ENCODE measurements at regions not wholly inside any gene's neighbourhood (a gene's known extent, or its start where the extent isn't known, plus 50 kb on each side); places are given as distances from the start of the nearest gene placed in this dataset.
"Not testable (repeated sequence)": the region's sequence is repeated elsewhere in the genome, so short reads cannot be mapped to it uniquely, and the experiment has no call there.

- no peak for DNase-seq
These were observed 172.3 kb upstream of the SOX6 start for GRCh38 chr11:16528639-16529038.

- no peak for DNase-seq
These were observed 171.3 kb upstream of the SOX6 start for GRCh38 chr11:16527525-16528246.

GRCh38 chr11:16526947-16527346 is 170.6 kb upstream of the SOX6 start:
- DNase-seq, result no peak

GRCh38 chr11:16520713-16521112 is 164.4 kb upstream of the SOX6 start:
- not testable (repeated sequence) for DNase-seq

GRCh38 chr11:16512899-16513241 is 156.5 kb upstream of the SOX6 start:
- DNase-seq, result no peak

- no peak for DNase-seq
These were observed 156.0 kb upstream of the SOX6 start for GRCh38 chr11:16512198-16512898.

- no peak for DNase-seq
These were observed 155.1 kb upstream of the SOX6 start for GRCh38 chr11:16511116-16512114.

GRCh38 chr11:16505481-16505880 is 149.1 kb upstream of the SOX6 start:
- DNase-seq, result no peak

- DNase-seq, result not testable (repeated sequence)
These were observed 147.5 kb upstream of the SOX6 start for GRCh38 chr11:16503891-16504290.

- no peak for DNase-seq
These were observed 138.8 kb upstream of the SOX6 start for GRCh38 chr11:16494918-16495691.

GRCh38 chr11:16484434-16484833 is 128.1 kb upstream of the SOX6 start:
- no peak for DNase-seq

GRCh38 chr11:16474659-16475058 is 118.3 kb upstream of the SOX6 start:
- DNase-seq, result no peak

- no peak for DNase-seq
These were observed 113.6 kb upstream of the SOX6 start for GRCh38 chr11:16469968-16470367.

GRCh38 chr11:16468735-16469453 is 112.5 kb upstream of the SOX6 start:
- DNase-seq, result no peak

GRCh38 chr11:16460508-16460907 is 104.2 kb upstream of the SOX6 start:
- no peak for DNase-seq

- no peak for DNase-seq
These were observed 100.0 kb upstream of the SOX6 start for GRCh38 chr11:16456366-16456765.

- DNase-seq, result no peak
These were observed 98.0 kb upstream of the SOX6 start for GRCh38 chr11:16454289-16454863.

- no peak for DNase-seq
These were observed 91.9 kb upstream of the SOX6 start for GRCh38 chr11:16448123-16448717.

- DNase-seq, result no peak
These were observed 85.1 kb upstream of the SOX6 start for GRCh38 chr11:16441461-16441860.

- DNase-seq, result no peak
These were observed 83.8 kb upstream of the SOX6 start for GRCh38 chr11:16440136-16440535.

- DNase-seq, result no peak
These were observed 77.7 kb upstream of the SOX6 start for GRCh38 chr11:16434036-16434435.

Measured in inflammatory macrophage treated with lipopolysaccharide for 4 hours (primary cell).